HEK293 (cell line): ENCODE measurements at regions not wholly inside any gene's neighbourhood (a gene's known extent, or its start where the extent isn't known, plus 50 kb on each side); places are given as distances from the start of the nearest gene placed in this dataset.

Experiments used
- CTCF ChIA-PET: fragments of 350-600 bp; formaldehyde crosslinking; extraction: SDS; loops from one replicate; lab custom pipeline; 2021; ENCODE audit warnings: antibody characterized with exemption; lab: Yijun Ruan, JAX
- POLR2A ChIA-PET: fragments of 300-600 bp; formaldehyde crosslinking; extraction: SDS; loops from one replicate; lab custom pipeline; 2020; ENCODE audit warnings: antibody characterized with exemption, inconsistent platforms; lab: Yijun Ruan, JAX
- H3K27ac ChIP-seq: fragments of 200-500 bp; sonication (Bioruptor generic); 2 replicates; pipeline ENCODE4 v1.5.1; 2014; ENCODE audit warnings: low read depth, low read length, control low read depth, inconsistent platforms; ENCODE audit errors: extremely low read depth
- H3K36me3 ChIP-seq, 2 experiments: fragments of 200-500 bp in 1 of 2; sonication (Bioruptor generic) in 1 of 2; 1 replicate in 1 of 2; 2 replicates in 1 of 2; pipeline ENCODE4 v1.5.1; 2014 to 2017; ENCODE audit warnings: inconsistent platforms in 2 of 2, low read length in 2 of 2; ENCODE audit not compliant: control insufficient read depth in 2 of 2, insufficient read depth in 1 of 2
- H3K4me1 ChIP-seq: fragments of 200-500 bp; sonication (Bioruptor generic); 2 replicates; pipeline ENCODE4 v1.5.1; 2014; ENCODE audit warnings: mild to moderate bottlenecking, low read length, inconsistent platforms; ENCODE audit not compliant: control insufficient read depth, insufficient read depth
- H3K4me3 ChIP-seq: 2 replicates; pipeline ENCODE4 v1.5.1; 2011; ENCODE audit warnings: low read depth, mild to moderate bottlenecking, control low read depth, low read length, moderate library complexity
- H3K9me3 ChIP-seq: fragments of 200-500 bp; sonication (Bioruptor generic); 2 replicates; pipeline ENCODE4 v1.5.1; 2014; ENCODE audit warnings: low read depth, low read length, inconsistent platforms; ENCODE audit not compliant: control insufficient read depth, insufficient read depth
- EGR2 ChIP-seq: fragments of 450-650 bp; formaldehyde crosslinking; IDR thresholded peaks from 2 replicates; pipeline ENCODE4 v1.5.1; 2016; ENCODE audit warnings: low read depth, missing biosample characterization, missing genetic modification characterization
- HOXA7 ChIP-seq: sonication (generic); formaldehyde crosslinking; IDR thresholded peaks from 2 replicates; pipeline ENCODE4 v1.8.1; 2022; ENCODE audit warnings: missing genetic modification reagents, borderline replicate concordance
- MZF1 ChIP-seq: fragments of 450-650 bp; formaldehyde crosslinking; IDR thresholded peaks from 2 replicates; pipeline ENCODE4 v1.5.1; 2017; ENCODE audit warnings: missing biosample characterization, missing genetic modification characterization, borderline replicate concordance
- RBAK ChIP-seq: fragments of 450-650 bp; formaldehyde crosslinking; IDR thresholded peaks from 2 replicates; pipeline ENCODE4 v1.5.1; 2016; ENCODE audit warnings: missing biosample characterization, missing genetic modification characterization
- SP3 ChIP-seq: fragments of 450-650 bp; formaldehyde crosslinking; IDR thresholded peaks from 2 replicates; pipeline ENCODE4 v1.5.1; 2016; ENCODE audit warnings: missing biosample characterization, missing genetic modification characterization
- ZBTB48 ChIP-seq: fragments of 450-650 bp; formaldehyde crosslinking; IDR thresholded peaks from 2 replicates; pipeline ENCODE4 v1.5.1; 2016; ENCODE audit warnings: missing biosample characterization, missing genetic modification characterization
- ZBTB8A ChIP-seq: fragments of 450-650 bp; formaldehyde crosslinking; IDR thresholded peaks from 2 replicates; pipeline ENCODE4 v1.5.1; 2016; ENCODE audit warnings: missing biosample characterization, missing genetic modification characterization
- ZNF132 ChIP-seq: fragments of 450-650 bp; formaldehyde crosslinking; IDR thresholded peaks from 2 replicates; pipeline ENCODE4 v1.5.1; 2017; ENCODE audit warnings: missing biosample characterization, missing genetic modification characterization, borderline replicate concordance
- ZNF169 ChIP-seq: fragments of 450-650 bp; formaldehyde crosslinking; IDR thresholded peaks from 2 replicates; pipeline ENCODE4 v1.5.1; 2016; ENCODE audit warnings: missing biosample characterization, missing genetic modification characterization
- ZNF2 ChIP-seq: fragments of 450-650 bp; formaldehyde crosslinking; IDR thresholded peaks from 2 replicates; pipeline ENCODE4 v1.5.1; 2016; ENCODE audit warnings: missing biosample characterization, missing genetic modification characterization
- ZNF239 ChIP-seq: fragments of 450-650 bp; formaldehyde crosslinking; IDR thresholded peaks from 2 replicates; pipeline ENCODE4 v1.5.1; 2016; ENCODE audit warnings: missing biosample characterization, missing genetic modification characterization
- ZNF391 ChIP-seq: fragments of 450-650 bp; formaldehyde crosslinking; IDR thresholded peaks from 2 replicates; pipeline ENCODE4 v1.5.1; 2016; ENCODE audit warnings: low read depth, missing biosample characterization, missing genetic modification characterization, borderline replicate concordance
- ZNF423 ChIP-seq: fragments of 450-650 bp; formaldehyde crosslinking; IDR thresholded peaks from 2 replicates; pipeline ENCODE4 v1.5.1; 2016; ENCODE audit warnings: missing biosample characterization, missing genetic modification characterization
- ZNF426 ChIP-seq: fragments of 450-650 bp; formaldehyde crosslinking; IDR thresholded peaks from 2 replicates; pipeline ENCODE4 v1.5.1; 2017; ENCODE audit warnings: missing biosample characterization, missing genetic modification characterization, mild to moderate bottlenecking, inconsistent platforms, moderate library complexity
- ZNF549 ChIP-seq: fragments of 450-650 bp; IDR thresholded peaks from 2 replicates; pipeline ENCODE4 v1.5.1; 2018; ENCODE audit warnings: missing biosample characterization, missing genetic modification characterization, mild to moderate bottlenecking, inconsistent platforms, moderate library complexity
- ZNF561 ChIP-seq: fragments of 450-650 bp; IDR thresholded peaks from 2 replicates; pipeline ENCODE4 v1.5.1; 2018; ENCODE audit warnings: missing biosample characterization, missing genetic modification characterization, borderline replicate concordance
- ZNF670 ChIP-seq: fragments of 450-650 bp; formaldehyde crosslinking; IDR thresholded peaks from 2 replicates; pipeline ENCODE4 v1.5.1; 2016; ENCODE audit warnings: missing biosample characterization, missing genetic modification characterization, low read depth
- ZNF677 ChIP-seq: fragments of 450-650 bp; IDR thresholded peaks from 2 replicates; pipeline ENCODE4 v1.5.0; 2018; ENCODE audit warnings: missing biosample characterization, mild to moderate bottlenecking, missing genetic modification characterization, moderate library complexity
- TF ChIP-seq, protein P1 (sequence below): fragments of 450-650 bp; formaldehyde crosslinking; IDR thresholded peaks from 2 replicates; pipeline ENCODE4 v1.5.1; 2017; ENCODE audit warnings: missing biosample characterization, missing genetic modification characterization
- TF ChIP-seq, protein P2 (sequence below): fragments of 450-650 bp; formaldehyde crosslinking; conservative IDR thresholded peaks from 2 replicates; pipeline ENCODE4 v1.5.1; 2016; ENCODE audit warnings: low read depth, missing biosample characterization, missing genetic modification characterization
- TF ChIP-seq, protein P3 (sequence below): fragments of 450-650 bp; formaldehyde crosslinking; IDR thresholded peaks from 2 replicates; pipeline ENCODE4 v1.5.1; 2017; ENCODE audit warnings: missing biosample characterization, missing genetic modification characterization
- TF ChIP-seq, protein P4 (sequence below): fragments of 450-650 bp; formaldehyde crosslinking; IDR thresholded peaks from 2 replicates; pipeline ENCODE4 v1.5.1; 2016; ENCODE audit warnings: missing biosample characterization, missing genetic modification characterization, borderline replicate concordance

DNA sequence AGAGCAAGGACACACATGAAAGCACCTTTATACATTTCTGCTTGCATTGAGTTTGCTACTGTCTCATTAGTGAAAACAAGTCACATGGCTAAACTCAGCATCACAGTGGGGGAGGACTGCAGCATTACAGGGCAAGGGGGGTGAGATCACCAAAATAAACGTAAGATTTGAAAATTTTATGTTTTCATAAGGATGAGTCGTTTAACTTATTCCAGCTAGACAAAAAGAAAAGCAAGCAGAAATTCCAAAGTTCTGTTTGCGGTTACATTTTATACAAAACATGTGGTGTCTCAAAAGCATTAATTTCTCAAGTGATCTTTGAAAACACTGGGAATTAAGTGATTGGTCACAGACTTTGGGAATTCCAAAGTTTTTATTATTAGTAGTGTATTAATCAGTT lies 261.4 kb upstream of the RXFP2 start:
- CTCF ChIA-PET = interaction anchor here (0.6 kb wide), 1 partner anchor 53 kb away, joined by 3 read pairs; no protein-coding TSS in a partner anchor
- POLR2A ChIA-PET = no interaction called here
- no peak overlapping the region for H3K27ac ChIP-seq
- no peak overlapping the region for H3K4me3 ChIP-seq
- H3K9me3 ChIP-seq = no peaks in the 10 kb centered on the region
- H3K4me1 ChIP-seq = peaks cover 3% of the 10 kb centered on the region; the same call in 1 of the 2 replicates
- no peak for TF ChIP-seq ZNF2
- TF ChIP-seq ZNF677 (tag by site-specific recombination) = no peak
- TF ChIP-seq ZNF169 = no peak
- no peak for TF ChIP-seq ZNF391 (tag by site-specific recombination)
- TF ChIP-seq ZNF239 (tag by site-specific recombination) = no peak
- no peak for TF ChIP-seq ZNF423 (tag by site-specific recombination)
- no peak for TF ChIP-seq EGR2 (tag by site-specific recombination)
- TF ChIP-seq ZNF426 (tag by site-specific recombination) = no peak
- no peak for TF ChIP-seq ZNF132 (tag by site-specific recombination)
- TF ChIP-seq HOXA7 (CRISPR knock-in tag) = no peak
- no peaks in the 10 kb centered on the region for H3K36me3 ChIP-seq

DNA sequence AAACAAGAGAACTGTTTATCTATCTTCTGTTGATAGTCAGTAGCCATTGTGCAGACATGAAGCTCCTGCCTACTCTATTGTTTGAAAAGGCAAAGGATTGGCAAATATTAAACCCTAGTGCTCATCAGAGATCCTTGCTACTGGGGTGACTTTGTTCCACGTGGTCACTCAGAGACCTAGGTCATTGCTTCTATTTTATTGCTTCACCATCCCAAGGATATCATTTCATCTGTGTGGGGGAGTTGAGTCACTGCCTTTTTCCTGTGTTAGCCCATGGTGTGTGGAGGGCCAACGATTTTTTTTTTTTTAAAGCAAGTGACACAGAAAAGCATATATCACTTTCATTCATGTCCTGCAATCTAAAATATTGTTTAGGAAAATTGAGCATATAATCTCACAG lies 254.1 kb upstream of the RXFP2 start:
- TF ChIP-seq, protein P1, sequence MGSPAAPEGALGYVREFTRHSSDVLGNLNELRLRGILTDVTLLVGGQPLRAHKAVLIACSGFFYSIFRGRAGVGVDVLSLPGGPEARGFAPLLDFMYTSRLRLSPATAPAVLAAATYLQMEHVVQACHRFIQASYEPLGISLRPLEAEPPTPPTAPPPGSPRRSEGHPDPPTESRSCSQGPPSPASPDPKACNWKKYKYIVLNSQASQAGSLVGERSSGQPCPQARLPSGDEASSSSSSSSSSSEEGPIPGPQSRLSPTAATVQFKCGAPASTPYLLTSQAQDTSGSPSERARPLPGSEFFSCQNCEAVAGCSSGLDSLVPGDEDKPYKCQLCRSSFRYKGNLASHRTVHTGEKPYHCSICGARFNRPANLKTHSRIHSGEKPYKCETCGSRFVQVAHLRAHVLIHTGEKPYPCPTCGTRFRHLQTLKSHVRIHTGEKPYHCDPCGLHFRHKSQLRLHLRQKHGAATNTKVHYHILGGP (tag by site-specific recombination) = no peak
- TF ChIP-seq ZNF561 (tag by site-specific recombination) (no peak), RBAK (tag by site-specific recombination) (no peak), ZNF549 (tag by site-specific recombination) (no peak), ZBTB8A (tag by site-specific recombination) (no peak), SP3 (tag by site-specific recombination) (no peak), ZBTB48 (tag by site-specific recombination) (no peak), ZNF670 (tag by site-specific recombination) (no peak), ZNF677 (tag by site-specific recombination) (no peak), MZF1 (no peak)
- TF ChIP-seq, protein P2, sequence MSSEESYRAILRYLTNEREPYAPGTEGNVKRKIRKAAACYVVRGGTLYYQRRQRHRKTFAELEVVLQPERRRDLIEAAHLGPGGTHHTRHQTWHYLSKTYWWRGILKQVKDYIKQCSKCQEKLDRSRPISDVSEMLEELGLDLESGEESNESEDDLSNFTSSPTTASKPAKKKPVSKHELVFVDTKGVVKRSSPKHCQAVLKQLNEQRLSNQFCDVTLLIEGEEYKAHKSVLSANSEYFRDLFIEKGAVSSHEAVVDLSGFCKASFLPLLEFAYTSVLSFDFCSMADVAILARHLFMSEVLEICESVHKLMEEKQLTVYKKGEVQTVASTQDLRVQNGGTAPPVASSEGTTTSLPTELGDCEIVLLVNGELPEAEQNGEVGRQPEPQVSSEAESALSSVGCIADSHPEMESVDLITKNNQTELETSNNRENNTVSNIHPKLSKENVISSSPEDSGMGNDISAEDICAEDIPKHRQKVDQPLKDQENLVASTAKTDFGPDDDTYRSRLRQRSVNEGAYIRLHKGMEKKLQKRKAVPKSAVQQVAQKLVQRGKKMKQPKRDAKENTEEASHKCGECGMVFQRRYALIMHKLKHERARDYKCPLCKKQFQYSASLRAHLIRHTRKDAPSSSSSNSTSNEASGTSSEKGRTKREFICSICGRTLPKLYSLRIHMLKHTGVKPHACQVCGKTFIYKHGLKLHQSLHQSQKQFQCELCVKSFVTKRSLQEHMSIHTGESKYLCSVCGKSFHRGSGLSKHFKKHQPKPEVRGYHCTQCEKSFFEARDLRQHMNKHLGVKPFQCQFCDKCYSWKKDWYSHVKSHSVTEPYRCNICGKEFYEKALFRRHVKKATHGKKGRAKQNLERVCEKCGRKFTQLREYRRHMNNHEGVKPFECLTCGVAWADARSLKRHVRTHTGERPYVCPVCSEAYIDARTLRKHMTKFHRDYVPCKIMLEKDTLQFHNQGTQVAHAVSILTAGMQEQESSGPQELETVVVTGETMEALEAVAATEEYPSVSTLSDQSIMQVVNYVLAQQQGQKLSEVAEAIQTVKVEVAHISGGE (tag by site-specific recombination) = no peak
- TF ChIP-seq, protein P3, sequence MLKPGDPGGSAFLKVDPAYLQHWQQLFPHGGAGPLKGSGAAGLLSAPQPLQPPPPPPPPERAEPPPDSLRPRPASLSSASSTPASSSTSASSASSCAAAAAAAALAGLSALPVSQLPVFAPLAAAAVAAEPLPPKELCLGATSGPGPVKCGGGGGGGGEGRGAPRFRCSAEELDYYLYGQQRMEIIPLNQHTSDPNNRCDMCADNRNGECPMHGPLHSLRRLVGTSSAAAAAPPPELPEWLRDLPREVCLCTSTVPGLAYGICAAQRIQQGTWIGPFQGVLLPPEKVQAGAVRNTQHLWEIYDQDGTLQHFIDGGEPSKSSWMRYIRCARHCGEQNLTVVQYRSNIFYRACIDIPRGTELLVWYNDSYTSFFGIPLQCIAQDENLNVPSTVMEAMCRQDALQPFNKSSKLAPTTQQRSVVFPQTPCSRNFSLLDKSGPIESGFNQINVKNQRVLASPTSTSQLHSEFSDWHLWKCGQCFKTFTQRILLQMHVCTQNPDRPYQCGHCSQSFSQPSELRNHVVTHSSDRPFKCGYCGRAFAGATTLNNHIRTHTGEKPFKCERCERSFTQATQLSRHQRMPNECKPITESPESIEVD (tag by site-specific recombination) = no peak
- TF ChIP-seq, protein P4, sequence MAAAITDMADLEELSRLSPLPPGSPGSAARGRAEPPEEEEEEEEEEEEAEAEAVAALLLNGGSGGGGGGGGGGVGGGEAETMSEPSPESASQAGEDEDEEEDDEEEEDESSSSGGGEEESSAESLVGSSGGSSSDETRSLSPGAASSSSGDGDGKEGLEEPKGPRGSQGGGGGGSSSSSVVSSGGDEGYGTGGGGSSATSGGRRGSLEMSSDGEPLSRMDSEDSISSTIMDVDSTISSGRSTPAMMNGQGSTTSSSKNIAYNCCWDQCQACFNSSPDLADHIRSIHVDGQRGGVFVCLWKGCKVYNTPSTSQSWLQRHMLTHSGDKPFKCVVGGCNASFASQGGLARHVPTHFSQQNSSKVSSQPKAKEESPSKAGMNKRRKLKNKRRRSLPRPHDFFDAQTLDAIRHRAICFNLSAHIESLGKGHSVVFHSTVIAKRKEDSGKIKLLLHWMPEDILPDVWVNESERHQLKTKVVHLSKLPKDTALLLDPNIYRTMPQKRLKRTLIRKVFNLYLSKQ (tag by site-specific recombination) = no peak
- peaks cover 6% of the 10 kb centered on the region; the same call in 1 of the 2 replicates for H3K4me1 ChIP-seq
- POLR2A ChIA-PET = no interaction called here
- H3K27ac ChIP-seq = no peak overlapping the region
- no peaks in the 10 kb centered on the region for H3K9me3 ChIP-seq
- no peak overlapping the region for H3K4me3 ChIP-seq
- H3K36me3 ChIP-seq = no peaks in the 10 kb centered on the region
- CTCF ChIA-PET = interaction anchor here (0.9 kb wide), 1 partner anchor 49 kb away, joined by 3 read pairs; no protein-coding TSS in a partner anchor
